ENCODE measurements at regions not wholly inside any gene's neighbourhood (a gene's known extent, or its start where the extent isn't known, plus 50 kb on each side); places are given as distances from the start of the nearest gene placed in this dataset.

DNA sequence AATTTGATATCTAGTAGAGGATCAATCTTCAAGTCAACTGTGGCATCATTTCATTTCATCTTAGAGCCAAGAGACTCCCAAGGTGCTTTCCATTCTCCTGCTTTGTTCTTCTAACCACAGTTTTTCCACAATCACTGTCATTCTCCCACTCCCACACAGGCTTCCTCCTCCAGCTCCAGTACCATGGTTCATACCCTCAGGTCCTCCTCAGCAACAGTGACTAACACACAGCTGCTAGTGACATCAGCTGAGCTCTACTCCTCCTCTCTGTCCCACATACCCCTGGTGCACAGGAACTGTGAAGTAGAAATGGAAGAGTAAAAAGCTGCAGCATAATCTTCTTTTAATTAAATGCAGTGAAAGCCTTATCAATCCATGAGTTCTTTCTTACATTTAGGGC lies 200.2 kb upstream of the DPH6 start:
- Mint-ChIP-seq H3K9me3 (peaks cover 8% of the 10 kb centered on the region), H3K27me3 (peaks cover 13% of the 10 kb centered on the region), H3K36me3 (ENCODE audit: low read depth) (peaks cover 2% of the 10 kb centered on the region), H3K4me3 (no peak overlapping the region), H3K4me1 (no peaks in the 10 kb centered on the region), H3K27ac (no peak overlapping the region)
- DNase-seq (no peak), ATAC-seq (no peak)

DNA sequence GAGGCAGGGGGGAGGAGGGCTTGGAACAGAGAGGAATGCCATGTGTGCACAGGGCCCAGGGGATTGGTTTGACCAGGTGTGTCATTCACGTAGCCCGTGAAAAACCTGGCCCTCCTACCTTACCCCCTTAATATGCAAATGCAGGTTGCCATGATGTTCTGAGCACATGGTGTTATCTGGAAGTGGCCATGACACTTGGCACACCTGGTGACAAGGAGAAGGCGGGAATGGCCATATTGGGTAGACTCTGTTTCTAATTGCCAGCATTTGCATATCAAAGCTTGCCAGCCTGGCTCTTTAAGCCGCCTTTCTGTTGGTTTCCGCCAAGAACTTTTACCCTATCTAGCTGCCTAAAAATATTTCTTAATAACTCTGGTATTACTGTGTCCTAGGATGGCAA lies 202.1 kb upstream of the DPH6 start:
- no peaks in the 10 kb centered on the region for H3K36me3 Mint-ChIP-seq (ENCODE audit: low read depth)
- no peak for DNase-seq
- H3K4me3 Mint-ChIP-seq, result no peak overlapping the region
- no peak for ATAC-seq
- H3K4me1 Mint-ChIP-seq, result no peaks in the 10 kb centered on the region
- peaks cover under 1% of the 10 kb centered on the region for H3K9me3 Mint-ChIP-seq
- H3K27ac Mint-ChIP-seq, result no peak overlapping the region
- peaks cover 15% of the 10 kb centered on the region for H3K27me3 Mint-ChIP-seq

DNA sequence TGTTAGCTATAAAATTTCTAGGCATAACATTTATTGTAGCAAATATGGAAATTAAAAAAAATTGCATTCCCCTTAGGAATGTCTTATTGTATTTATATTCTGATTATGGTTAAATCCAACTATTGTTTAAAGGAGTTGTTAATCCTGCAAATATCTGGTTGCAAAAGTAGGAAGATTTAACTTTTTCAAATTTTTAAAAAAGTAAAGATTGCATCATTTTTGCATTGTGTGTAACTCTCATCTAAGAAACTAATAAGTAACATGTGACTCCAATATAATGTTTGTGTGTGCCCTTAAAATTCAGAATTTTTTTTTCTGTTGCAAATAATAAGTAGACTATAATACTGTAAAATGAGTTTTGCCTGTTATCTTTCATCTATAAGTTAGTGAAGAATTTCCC lies 204.1 kb upstream of the DPH6 start:
- DNase-seq (no peak), ATAC-seq (no peak)
- Mint-ChIP-seq H3K4me1 (no peaks in the 10 kb centered on the region), H3K4me3 (no peak overlapping the region), H3K27ac (no peak overlapping the region), H3K9me3 (no peaks in the 10 kb centered on the region), H3K36me3 (ENCODE audit: low read depth) (no peaks in the 10 kb centered on the region), H3K27me3 (peaks cover 10% of the 10 kb centered on the region)

DNA sequence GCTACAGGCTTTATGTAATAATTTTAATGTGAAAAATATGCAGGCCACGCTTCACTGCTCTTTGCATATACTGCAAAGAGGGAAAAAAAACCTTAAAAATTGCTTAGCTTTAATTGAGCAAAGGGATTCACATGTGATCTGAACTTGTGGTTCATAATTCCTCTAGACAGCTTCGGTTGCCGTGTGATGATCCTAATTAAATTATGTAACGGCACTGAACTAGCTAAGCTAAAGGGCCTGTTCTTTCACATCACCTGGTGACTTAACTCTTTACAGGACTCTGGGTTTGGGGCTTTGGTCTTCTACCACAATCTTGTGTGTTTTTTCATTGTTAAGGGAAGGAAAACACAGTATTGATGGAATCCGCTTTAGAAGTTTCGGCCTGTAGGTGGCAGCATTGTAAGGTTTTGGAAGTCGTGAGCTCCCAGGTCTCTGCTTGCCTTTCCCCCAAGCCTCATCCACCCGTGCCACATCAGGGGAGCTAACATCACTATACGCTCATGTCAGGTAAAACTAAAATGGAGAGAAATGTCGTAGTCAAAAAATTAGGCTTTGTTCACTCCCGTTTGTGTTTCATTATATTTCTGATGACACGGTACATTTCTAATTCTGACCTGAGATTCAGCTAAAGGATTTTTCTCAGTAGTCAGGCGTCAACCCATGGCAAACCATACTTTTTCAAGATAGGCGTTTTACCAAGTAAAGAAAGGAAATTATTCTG lies 205.6 kb upstream of the DPH6 start:
- peak; percentile 57 for ATAC-seq

DNA sequence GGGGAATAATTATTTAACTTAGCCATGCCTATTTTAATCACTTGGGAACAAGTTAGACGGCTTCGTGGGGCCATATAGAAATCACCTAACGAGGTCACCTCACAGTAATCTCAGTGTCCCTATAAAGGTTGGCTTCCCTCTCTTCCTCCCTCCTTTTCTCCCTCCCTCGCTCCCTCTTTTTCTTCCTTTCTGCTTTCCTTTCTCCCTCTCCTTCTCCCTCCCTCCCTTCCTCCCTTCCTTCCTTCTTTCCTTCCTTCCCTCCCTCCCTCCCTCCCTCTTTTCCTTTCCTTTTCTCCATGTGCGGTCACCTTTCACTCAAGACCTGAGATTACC lies 206.1 kb upstream of the DPH6 start:
- no peaks in the 10 kb centered on the region for H3K9me3 Mint-ChIP-seq
- DNase-seq (no peak), ATAC-seq (no peak)
- H3K36me3 Mint-ChIP-seq (ENCODE audit: low read depth), result no peaks in the 10 kb centered on the region
- H3K4me3 Mint-ChIP-seq, result no peak overlapping the region
- H3K27me3 Mint-ChIP-seq, result peaks cover 7% of the 10 kb centered on the region
- no peaks in the 10 kb centered on the region for H3K4me1 Mint-ChIP-seq
- H3K27ac Mint-ChIP-seq, result no peak overlapping the region

More for the DNA sequence above, 205.6 kb upstream of the DPH6 start:
- Mint-ChIP-seq H3K4me3 (no peak overlapping the region), H3K36me3 (ENCODE audit: low read depth) (no peaks in the 10 kb centered on the region), H3K4me1 (no peaks in the 10 kb centered on the region), H3K9me3 (no peaks in the 10 kb centered on the region), H3K27ac (no peak overlapping the region), H3K27me3 (peaks cover 7% of the 10 kb centered on the region)
- DNase-seq, result peak; percentile 61

DNA sequence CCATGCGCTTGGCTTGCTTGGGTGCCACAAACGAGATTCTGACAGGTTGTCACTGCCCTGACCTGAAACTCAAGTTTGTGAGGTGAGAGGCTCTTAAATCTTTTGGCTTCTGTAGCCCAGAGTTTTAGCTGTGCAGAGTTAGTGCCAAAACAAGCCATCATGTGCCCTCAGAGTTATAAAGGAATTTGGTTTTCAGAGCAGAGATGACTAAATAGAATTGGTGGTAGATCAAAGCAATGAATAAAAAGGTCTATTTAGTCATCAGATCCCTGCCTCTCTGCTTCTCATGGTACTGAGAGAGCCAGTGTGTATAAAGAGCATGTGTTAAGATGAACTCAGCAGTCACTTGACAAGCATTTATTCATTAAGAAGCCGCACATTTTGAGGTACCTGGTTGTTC lies 207.5 kb upstream of the DPH6 start:
- ATAC-seq (no peak), DNase-seq (no peak)
- H3K4me1 Mint-ChIP-seq, result no peaks in the 10 kb centered on the region
- H3K36me3 Mint-ChIP-seq (ENCODE audit: low read depth), result no peaks in the 10 kb centered on the region
- no peaks in the 10 kb centered on the region for H3K9me3 Mint-ChIP-seq
- H3K4me3 Mint-ChIP-seq, result no peak overlapping the region
- H3K27me3 Mint-ChIP-seq, result peaks cover 9% of the 10 kb centered on the region
- no peak overlapping the region for H3K27ac Mint-ChIP-seq

DNA sequence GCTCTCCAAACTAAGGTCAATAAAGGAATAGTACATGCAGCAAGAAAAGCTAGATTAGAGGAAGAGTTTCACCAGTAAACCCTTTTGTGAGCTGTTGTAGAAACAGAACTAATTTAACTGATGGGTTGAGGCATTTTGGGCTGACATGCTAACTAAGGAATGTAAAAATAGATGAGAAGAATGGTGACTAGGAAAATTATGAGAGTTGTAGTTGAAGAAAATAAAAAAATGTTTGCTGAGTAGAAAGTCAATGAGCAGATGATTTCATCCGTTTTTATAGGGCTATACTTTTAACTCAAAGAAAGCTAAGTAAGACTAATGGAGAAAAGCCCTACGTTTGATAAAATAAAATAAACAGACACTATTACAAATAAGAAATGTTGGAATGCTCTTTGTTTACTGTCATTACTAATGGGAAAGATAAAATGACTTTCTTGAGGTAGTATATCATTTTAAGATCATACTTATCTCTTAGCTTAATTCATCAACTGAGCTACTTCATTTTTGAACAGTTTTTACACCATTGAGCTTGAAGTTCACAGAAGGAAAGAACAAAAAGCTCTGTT lies 209.4 kb upstream of the DPH6 start:
- ATAC-seq, result no peak
- Mint-ChIP-seq H3K4me1 (no peaks in the 10 kb centered on the region), H3K4me3 (no peak overlapping the region)

DNA sequence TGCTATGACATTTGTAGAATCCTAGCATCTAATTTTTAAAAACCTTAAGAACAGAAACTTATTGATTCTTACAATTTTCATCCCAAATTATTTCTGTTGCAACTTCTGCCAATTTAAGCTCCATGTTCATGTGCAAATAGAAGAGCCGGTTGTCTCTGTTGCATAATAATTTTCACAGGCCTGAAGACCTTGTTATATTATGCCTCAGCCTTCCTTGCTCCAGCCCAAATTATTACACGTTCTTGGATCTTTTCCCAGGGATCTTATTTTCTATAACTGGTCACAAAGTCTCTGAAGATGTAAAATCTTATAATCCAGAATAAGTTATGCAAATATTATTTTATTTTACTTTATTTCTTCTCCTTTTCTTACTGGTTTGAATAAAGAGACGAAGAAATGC lies 210.7 kb upstream of the DPH6 start:
- H3K27me3 Mint-ChIP-seq, result peaks cover 6% of the 10 kb centered on the region
- no peak for ATAC-seq
- no peaks in the 10 kb centered on the region for H3K4me1 Mint-ChIP-seq
- no peaks in the 10 kb centered on the region for H3K9me3 Mint-ChIP-seq
- H3K27ac Mint-ChIP-seq, result no peak overlapping the region
- H3K4me3 Mint-ChIP-seq, result no peak overlapping the region
- no peak for DNase-seq
- no peaks in the 10 kb centered on the region for H3K36me3 Mint-ChIP-seq (ENCODE audit: low read depth)

More for the DNA sequence above, 209.4 kb upstream of the DPH6 start:
- no peaks in the 10 kb centered on the region for H3K36me3 Mint-ChIP-seq (ENCODE audit: low read depth)
- no peaks in the 10 kb centered on the region for H3K9me3 Mint-ChIP-seq
- H3K27me3 Mint-ChIP-seq, result peaks cover 7% of the 10 kb centered on the region
- no peak for DNase-seq
- no peak overlapping the region for H3K27ac Mint-ChIP-seq

DNA sequence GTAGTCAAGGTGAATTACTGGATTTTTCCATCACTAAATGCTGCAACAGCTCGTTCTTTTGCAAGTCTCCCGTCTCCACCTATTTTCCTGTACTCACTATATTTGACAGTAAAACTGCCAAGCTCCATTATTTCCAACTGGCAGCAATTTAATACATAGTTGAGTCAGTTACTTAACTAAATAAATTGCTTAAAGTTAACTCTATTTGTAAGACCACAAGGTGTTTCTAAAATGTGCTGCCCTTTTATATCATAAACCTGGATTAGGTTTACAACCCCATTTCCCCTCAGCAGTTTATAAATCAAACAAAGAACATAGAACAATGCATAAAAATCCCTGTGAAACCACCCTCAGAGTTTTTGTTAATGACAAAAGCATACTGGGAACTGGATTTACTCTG lies 211.4 kb upstream of the DPH6 start:
- no peak for DNase-seq
- H3K36me3 Mint-ChIP-seq (ENCODE audit: low read depth), result no peaks in the 10 kb centered on the region
- H3K4me3 Mint-ChIP-seq, result no peak overlapping the region
- H3K4me1 Mint-ChIP-seq, result no peaks in the 10 kb centered on the region
- no peaks in the 10 kb centered on the region for H3K9me3 Mint-ChIP-seq
- no peak overlapping the region for H3K27ac Mint-ChIP-seq
- ATAC-seq, result no peak
- peaks cover 5% of the 10 kb centered on the region for H3K27me3 Mint-ChIP-seq

DNA sequence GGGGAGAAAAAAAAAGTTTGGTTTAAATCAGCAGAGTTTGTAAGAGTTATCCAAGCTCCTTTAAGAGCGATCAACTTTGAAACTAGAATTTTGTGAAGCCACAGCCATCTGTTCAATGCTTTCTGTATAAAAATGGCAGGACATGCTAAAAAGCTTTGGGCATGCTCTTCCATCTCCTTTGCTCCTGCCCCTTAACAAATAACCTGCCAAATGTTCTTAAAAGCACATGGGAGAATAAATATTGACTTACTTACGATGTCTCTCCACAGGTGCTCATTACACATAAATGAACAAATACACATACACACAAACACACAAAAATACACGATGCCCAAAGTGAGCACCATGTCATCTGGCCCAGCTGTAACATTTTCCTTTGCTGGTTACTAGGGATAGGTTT lies 211.8 kb upstream of the DPH6 start:
- Mint-ChIP-seq H3K4me1 (no peaks in the 10 kb centered on the region), H3K9me3 (no peaks in the 10 kb centered on the region), H3K27me3 (peaks cover 5% of the 10 kb centered on the region), H3K36me3 (ENCODE audit: low read depth) (no peaks in the 10 kb centered on the region), H3K27ac (no peak overlapping the region), H3K4me3 (no peak overlapping the region)
- DNase-seq (no peak), ATAC-seq (no peak)

DNA sequence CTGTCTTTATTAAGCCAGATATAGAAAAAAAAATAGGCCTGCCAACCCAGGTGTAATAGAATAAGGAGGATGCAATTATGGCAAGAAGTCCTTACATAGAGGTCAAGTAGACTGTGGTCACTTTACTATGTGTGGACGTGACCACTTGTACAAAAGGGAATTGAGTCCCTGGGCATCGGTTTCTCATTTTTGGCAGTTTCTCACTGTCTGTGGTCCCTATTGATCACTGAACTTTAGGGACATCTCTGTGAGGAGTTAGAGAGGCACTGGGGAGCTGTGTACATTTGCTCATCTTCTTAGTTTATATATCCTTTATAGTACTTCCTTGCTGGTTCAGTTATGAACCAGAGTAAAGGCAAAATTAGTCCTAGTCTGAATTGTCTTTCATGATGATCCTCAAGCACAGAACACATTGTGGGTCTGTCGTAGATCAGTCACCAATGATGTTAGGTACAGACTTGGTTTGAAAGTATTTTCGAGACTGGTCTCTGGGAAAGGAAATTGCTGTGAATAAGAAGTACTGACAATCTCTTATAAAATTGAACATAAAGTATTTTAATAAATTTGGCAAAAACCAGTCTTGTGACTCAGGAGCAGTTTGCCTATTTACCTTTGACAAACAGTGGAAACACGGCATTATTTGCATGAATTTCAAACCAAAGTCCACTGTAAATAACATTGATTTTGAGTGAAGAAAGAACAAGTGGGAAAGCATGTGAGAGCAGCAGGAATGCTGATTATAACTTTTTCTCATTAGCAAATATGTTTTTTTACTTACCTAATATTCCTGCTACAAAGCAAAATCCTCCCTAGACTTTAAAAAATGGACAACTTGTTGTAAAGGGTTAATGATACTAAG lies 218.9 kb upstream of the DPH6 start:
- peaks cover 6% of the 10 kb centered on the region for H3K27me3 Mint-ChIP-seq
- no peaks in the 10 kb centered on the region for H3K9me3 Mint-ChIP-seq
- H3K36me3 Mint-ChIP-seq (ENCODE audit: low read depth), result no peaks in the 10 kb centered on the region
- ATAC-seq (no peak), DNase-seq (no peak)
- H3K4me3 Mint-ChIP-seq, result no peak overlapping the region
- no peak overlapping the region for H3K27ac Mint-ChIP-seq
- no peaks in the 10 kb centered on the region for H3K4me1 Mint-ChIP-seq

DNA sequence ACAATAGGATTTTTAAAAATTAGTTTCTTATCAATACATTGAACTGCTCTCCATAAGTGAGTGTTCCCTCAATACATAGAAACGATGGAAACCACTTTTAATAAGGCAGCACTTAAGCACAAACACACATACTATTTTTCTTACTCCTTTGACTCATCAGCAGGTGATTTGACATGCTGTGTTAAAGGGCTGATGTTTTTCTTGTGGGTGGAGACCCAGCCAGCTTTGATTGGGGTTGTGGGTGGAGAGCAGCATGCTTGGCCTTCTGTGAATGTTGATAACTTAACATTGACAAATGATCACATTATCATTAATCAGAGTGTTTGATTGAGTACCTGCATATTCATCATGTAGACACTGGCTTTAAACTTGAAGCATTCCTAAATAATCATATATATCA lies 223.0 kb upstream of the DPH6 start:
- DNase-seq (no peak), ATAC-seq (no peak)
- Mint-ChIP-seq H3K9me3 (no peaks in the 10 kb centered on the region), H3K4me3 (no peak overlapping the region), H3K4me1 (no peaks in the 10 kb centered on the region), H3K36me3 (ENCODE audit: low read depth) (no peaks in the 10 kb centered on the region), H3K27ac (no peak overlapping the region), H3K27me3 (peaks cover 3% of the 10 kb centered on the region)

DNA sequence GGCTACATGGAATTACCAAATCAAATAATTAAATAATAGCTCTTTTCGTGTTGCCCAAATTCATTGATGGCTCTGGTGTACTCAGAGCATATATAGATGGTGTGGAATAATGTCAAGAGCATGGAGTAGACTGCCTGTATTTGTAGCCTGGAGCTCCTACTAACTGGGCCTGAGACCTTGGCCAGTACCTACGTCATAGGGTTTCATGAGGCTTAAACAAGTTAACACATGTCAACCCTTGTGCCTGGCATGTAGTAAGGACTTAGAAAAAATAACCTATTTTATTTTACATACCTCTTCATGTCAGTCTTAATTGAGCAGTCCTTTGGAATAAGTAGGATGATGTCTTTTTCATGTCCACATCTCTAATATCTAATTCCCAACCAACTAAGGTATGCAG lies 223.7 kb upstream of the DPH6 start:
- no peaks in the 10 kb centered on the region for H3K9me3 Mint-ChIP-seq
- ATAC-seq (no peak), DNase-seq (no peak)
- H3K36me3 Mint-ChIP-seq (ENCODE audit: low read depth), result no peaks in the 10 kb centered on the region
- H3K4me1 Mint-ChIP-seq, result no peaks in the 10 kb centered on the region
- H3K27ac Mint-ChIP-seq, result no peak overlapping the region
- H3K4me3 Mint-ChIP-seq, result no peak overlapping the region
- H3K27me3 Mint-ChIP-seq, result peaks cover 3% of the 10 kb centered on the region

DNA sequence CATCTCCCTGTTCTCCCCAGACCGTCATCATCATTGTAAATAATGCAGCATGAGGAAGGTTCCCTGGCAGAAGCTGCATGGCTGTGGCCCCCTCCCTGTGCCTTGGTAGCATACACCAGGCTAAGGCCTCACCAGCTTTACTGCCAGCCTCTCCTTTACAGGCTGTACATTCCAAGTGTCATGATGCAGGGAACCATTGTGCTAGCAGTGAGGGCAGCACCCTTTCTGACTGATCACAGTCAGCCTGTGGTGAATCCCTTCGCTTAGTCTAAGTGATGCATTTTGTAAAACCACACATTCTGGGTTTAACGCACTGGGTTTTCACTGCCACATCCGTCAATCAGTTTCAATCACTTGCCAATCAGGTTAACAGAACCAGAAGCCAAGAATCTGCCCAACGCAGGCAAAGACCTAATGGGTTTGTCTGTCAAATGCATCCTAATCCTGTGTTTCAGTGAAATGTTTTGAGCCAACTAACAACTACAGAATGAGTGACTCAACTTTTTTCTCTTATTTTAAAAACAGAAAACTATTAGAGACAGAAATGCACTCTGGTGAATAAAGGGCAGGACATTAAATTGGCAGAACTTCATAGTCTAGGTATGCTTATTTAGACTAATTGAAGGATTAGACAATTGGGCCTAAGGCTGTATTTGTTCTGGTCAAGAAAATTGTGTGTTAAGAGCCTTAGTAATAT lies 225.9 kb upstream of the DPH6 start:
- ATAC-seq (no peak), DNase-seq (no peak)
- Mint-ChIP-seq H3K27ac (no peak overlapping the region), H3K9me3 (no peaks in the 10 kb centered on the region), H3K36me3 (ENCODE audit: low read depth) (no peaks in the 10 kb centered on the region), H3K4me3 (no peak overlapping the region), H3K4me1 (no peaks in the 10 kb centered on the region), H3K27me3 (peaks cover 3% of the 10 kb centered on the region)

DNA sequence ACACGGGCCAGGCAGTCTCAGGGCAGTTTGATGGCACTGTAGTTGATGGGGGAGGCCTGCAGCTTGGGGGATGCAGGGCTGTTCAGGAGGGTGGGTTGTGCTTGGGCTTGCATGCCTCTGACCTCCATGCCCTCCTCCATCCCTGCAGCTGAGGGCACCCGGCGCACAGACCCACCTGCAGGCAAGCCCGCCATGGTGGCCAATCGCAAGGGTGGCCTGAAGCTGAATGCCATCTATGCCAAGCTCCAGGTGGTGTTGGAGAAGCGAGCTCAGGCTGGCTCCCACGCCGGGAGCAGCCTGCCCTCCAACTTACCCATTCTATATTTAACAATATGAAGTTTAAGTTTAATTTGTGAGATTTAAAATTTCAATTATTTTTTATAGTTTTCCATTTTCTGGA lies 228.7 kb upstream of the DPH6 start:
- DNase-seq, result no peak
- Mint-ChIP-seq H3K4me3 (no peak overlapping the region), H3K9me3 (no peaks in the 10 kb centered on the region), H3K27ac (no peak overlapping the region), H3K27me3 (no peaks in the 10 kb centered on the region), H3K36me3 (ENCODE audit: low read depth) (no peaks in the 10 kb centered on the region), H3K4me1 (no peaks in the 10 kb centered on the region)
- ATAC-seq, result no peak

Measured in activated naive CD8-positive, alpha-beta T cell treated with anti-CD3 and anti-CD28 coated beads, Interleukin-2, amount 50 U/mL, for 24 hours (primary cell).